GM23338 (cell line): ENCODE measurements at regions not wholly inside any gene's neighbourhood (a gene's known extent, or its start where the extent isn't known, plus 50 kb on each side); places are given as distances from the start of the nearest gene placed in this dataset.

ENCODE experiments used
- EZH2 ChIP-seq: fragments of 200-600 bp; sonication (generic); IDR thresholded peaks from one replicate; pipeline ENCODE4 v1.8.0; 2017; ENCODE audit warnings: antibody characterized with exemption, mild to moderate bottlenecking, low read depth; ENCODE audit not compliant: unreplicated experiment
- JUNB ChIP-seq: IDR thresholded peaks from one replicate; pipeline ENCODE4 v1.6.1; 2016; ENCODE audit warnings: antibody characterized with exemption; ENCODE audit not compliant: unreplicated experiment
- NANOG ChIP-seq: IDR thresholded peaks from 2 replicates; pipeline ENCODE4 v1.6.1; 2016; ENCODE audit warnings: antibody characterized with exemption, borderline replicate concordance
- POLR2AphosphoS5 ChIP-seq: IDR thresholded peaks from 2 replicates; pipeline ENCODE4 v1.6.1; 2016; ENCODE audit warnings: antibody characterized with exemption, low read depth
- TF ChIP-seq, protein P1 (sequence below): fragments of 250-450 bp; sonication (Bioruptor Pico); IDR thresholded peaks from 2 replicates; pipeline ENCODE4 v1.5.0; 2020; ENCODE audit warnings: mild to moderate bottlenecking, moderate library complexity
- TF ChIP-seq, protein P2 (sequence below), 2 experiments: fragments of 200-600 bp in 1 of 2; sonication (generic) in 1 of 2; conservative IDR thresholded peaks; 2 replicates each; pipeline versions ENCODE4 v1.5.1 to v1.6.1; 2016 to 2017; ENCODE audit warnings: antibody characterized with exemption in 2 of 2, low read depth in 2 of 2, mild to moderate bottlenecking in 2 of 2, moderate library complexity in 1 of 2
- TF ChIP-seq, protein P3 (sequence below): IDR thresholded peaks from one replicate; pipeline ENCODE4 v1.6.1; 2018; ENCODE audit warnings: antibody characterized with exemption; ENCODE audit not compliant: unreplicated experiment

DNA sequence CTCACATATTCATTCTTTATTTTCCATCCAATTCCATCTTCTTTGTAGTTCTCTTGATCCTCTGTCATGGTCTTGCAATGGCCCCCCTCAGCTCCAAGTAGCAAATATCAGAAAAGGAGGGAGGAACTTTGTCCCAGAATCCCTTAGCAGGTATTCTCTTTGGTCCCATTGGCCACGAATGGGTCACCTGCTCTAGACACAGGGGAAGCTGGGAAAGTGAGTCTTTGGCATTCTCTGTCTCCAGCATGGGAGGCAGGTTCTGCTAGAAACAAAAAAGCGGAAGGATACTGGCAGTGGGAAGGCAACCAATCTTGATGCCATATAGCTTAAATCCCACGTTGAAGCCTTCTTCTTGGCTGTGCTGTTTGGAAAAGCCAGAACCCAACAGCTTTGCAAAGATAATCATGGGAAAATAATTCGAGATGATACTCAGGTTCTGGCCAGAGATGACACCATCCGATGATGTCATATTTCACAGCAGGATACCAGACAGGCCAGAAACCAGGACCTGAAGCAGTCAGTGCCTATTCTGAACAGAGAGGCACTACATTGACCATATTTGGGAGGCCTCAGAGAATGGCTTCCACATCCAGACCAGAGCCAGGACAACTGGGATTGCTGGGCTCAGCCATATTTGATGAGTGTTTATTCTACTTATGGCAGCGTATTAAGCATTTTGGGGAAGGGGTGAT is 110.4 kb upstream of the ATXN3L start (continued):
- TF ChIP-seq, protein P1, sequence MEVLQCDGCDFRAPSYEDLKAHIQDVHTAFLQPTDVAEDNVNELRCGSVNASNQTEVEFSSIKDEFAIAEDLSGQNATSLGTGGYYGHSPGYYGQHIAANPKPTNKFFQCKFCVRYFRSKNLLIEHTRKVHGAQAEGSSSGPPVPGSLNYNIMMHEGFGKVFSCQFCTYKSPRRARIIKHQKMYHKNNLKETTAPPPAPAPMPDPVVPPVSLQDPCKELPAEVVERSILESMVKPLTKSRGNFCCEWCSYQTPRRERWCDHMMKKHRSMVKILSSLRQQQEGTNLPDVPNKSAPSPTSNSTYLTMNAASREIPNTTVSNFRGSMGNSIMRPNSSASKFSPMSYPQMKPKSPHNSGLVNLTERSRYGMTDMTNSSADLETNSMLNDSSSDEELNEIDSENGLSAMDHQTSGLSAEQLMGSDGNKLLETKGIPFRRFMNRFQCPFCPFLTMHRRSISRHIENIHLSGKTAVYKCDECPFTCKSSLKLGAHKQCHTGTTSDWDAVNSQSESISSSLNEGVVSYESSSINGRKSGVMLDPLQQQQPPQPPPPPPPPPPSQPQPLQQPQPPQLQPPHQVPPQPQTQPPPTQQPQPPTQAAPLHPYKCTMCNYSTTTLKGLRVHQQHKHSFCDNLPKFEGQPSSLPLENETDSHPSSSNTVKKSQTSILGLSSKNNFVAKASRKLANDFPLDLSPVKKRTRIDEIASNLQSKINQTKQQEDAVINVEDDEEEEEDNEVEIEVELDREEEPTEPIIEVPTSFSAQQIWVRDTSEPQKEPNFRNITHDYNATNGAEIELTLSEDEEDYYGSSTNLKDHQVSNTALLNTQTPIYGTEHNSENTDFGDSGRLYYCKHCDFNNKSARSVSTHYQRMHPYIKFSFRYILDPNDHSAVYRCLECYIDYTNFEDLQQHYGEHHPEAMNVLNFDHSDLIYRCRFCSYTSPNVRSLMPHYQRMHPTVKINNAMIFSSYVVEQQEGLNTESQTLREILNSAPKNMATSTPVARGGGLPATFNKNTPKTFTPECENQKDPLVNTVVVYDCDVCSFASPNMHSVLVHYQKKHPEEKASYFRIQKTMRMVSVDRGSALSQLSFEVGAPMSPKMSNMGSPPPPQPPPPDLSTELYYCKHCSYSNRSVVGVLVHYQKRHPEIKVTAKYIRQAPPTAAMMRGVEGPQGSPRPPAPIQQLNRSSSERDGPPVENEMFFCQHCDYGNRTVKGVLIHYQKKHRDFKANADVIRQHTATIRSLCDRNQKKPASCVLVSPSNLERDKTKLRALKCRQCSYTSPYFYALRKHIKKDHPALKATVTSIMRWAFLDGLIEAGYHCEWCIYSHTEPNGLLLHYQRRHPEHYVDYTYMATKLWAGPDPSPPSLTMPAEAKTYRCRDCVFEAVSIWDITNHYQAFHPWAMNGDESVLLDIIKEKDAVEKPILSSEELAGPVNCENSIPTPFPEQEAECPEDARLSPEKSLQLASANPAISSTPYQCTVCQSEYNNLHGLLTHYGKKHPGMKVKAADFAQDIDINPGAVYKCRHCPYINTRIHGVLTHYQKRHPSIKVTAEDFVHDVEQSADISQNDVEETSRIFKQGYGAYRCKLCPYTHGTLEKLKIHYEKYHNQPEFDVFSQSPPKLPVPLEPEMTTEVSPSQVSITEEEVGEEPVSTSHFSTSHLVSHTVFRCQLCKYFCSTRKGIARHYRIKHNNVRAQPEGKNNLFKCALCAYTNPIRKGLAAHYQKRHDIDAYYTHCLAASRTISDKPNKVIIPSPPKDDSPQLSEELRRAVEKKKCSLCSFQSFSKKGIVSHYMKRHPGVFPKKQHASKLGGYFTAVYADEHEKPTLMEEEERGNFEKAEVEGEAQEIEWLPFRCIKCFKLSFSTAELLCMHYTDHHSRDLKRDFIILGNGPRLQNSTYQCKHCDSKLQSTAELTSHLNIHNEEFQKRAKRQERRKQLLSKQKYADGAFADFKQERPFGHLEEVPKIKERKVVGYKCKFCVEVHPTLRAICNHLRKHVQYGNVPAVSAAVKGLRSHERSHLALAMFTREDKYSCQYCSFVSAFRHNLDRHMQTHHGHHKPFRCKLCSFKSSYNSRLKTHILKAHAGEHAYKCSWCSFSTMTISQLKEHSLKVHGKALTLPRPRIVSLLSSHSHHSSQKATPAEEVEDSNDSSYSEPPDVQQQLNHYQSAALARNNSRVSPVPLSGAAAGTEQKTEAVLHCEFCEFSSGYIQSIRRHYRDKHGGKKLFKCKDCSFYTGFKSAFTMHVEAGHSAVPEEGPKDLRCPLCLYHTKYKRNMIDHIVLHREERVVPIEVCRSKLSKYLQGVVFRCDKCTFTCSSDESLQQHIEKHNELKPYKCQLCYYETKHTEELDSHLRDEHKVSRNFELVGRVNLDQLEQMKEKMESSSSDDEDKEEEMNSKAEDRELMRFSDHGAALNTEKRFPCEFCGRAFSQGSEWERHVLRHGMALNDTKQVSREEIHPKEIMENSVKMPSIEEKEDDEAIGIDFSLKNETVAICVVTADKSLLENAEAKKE (CRISPR knock-in tag): no peak
- TF ChIP-seq POLR2AphosphoS5 (no peak), EZH2 (no peak), NANOG (no peak), JUNB (no peak)
- TF ChIP-seq, protein P2, sequence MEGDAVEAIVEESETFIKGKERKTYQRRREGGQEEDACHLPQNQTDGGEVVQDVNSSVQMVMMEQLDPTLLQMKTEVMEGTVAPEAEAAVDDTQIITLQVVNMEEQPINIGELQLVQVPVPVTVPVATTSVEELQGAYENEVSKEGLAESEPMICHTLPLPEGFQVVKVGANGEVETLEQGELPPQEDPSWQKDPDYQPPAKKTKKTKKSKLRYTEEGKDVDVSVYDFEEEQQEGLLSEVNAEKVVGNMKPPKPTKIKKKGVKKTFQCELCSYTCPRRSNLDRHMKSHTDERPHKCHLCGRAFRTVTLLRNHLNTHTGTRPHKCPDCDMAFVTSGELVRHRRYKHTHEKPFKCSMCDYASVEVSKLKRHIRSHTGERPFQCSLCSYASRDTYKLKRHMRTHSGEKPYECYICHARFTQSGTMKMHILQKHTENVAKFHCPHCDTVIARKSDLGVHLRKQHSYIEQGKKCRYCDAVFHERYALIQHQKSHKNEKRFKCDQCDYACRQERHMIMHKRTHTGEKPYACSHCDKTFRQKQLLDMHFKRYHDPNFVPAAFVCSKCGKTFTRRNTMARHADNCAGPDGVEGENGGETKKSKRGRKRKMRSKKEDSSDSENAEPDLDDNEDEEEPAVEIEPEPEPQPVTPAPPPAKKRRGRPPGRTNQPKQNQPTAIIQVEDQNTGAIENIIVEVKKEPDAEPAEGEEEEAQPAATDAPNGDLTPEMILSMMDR (conservative IDR thresholded peaks at IDR 0.05; ENCODE audit: low read depth in 2 of 2): no peak
- TF ChIP-seq, protein P3, sequence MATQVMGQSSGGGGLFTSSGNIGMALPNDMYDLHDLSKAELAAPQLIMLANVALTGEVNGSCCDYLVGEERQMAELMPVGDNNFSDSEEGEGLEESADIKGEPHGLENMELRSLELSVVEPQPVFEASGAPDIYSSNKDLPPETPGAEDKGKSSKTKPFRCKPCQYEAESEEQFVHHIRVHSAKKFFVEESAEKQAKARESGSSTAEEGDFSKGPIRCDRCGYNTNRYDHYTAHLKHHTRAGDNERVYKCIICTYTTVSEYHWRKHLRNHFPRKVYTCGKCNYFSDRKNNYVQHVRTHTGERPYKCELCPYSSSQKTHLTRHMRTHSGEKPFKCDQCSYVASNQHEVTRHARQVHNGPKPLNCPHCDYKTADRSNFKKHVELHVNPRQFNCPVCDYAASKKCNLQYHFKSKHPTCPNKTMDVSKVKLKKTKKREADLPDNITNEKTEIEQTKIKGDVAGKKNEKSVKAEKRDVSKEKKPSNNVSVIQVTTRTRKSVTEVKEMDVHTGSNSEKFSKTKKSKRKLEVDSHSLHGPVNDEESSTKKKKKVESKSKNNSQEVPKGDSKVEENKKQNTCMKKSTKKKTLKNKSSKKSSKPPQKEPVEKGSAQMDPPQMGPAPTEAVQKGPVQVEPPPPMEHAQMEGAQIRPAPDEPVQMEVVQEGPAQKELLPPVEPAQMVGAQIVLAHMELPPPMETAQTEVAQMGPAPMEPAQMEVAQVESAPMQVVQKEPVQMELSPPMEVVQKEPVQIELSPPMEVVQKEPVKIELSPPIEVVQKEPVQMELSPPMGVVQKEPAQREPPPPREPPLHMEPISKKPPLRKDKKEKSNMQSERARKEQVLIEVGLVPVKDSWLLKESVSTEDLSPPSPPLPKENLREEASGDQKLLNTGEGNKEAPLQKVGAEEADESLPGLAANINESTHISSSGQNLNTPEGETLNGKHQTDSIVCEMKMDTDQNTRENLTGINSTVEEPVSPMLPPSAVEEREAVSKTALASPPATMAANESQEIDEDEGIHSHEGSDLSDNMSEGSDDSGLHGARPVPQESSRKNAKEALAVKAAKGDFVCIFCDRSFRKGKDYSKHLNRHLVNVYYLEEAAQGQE: no peak
